Pulmonary artery endothelial cell (primary cell): ENCODE measurements at regions not wholly inside any gene's neighbourhood (a gene's known extent, or its start where the extent isn't known, plus 50 kb on each side); places are given as distances from the start of the nearest gene placed in this dataset.

ENCODE experiments used
- DNase-seq: peaks from one replicate; pipeline ENCODE4 v3.0.0-alpha.2; 2011; ENCODE audit warnings: low read depth, low spot score

GRCh38 chr5:96072791-96073165 is 111.1 kb upstream of the ELL2 start:
- DNase-seq, result no peak

GRCh38 chr5:96072138-96072790 is 110.6 kb upstream of the ELL2 start:
- DNase-seq, result no peak

DNA sequence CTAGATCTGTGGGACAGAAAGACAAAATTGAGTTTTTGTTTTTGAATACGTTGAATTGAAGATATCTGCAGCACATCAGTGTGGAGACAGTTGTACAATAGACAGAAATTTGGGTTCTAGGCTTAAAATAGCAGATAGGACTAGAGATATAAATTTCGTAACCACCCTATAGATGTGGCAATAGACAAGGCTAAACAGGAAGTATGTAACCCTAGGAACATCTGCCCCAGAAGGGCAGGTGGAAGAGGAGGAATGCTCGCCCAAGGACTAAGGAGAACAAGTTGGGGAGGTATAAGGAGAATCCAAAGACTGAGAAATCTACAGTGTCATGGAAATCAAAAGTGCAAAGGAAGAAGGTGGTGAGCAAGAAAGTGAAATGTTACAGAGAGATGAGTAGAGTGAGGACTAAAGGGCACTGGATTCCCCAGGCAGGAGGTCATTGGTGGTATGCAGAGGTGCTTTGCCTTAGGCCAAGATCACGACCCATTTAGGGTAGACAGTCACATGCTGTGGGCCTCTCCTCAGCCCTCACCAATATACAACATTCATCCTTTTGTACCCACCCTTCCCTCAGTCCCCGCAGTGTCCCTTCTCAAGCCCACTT is 109.1 kb upstream of the ELL2 start:
- no peak for DNase-seq

GRCh38 chr5:96067894-96068614 is 106.4 kb upstream of the ELL2 start:
- peak; percentile 49 for DNase-seq

GRCh38 chr5:96067251-96067650 is 105.6 kb upstream of the ELL2 start:
- no peak for DNase-seq

- no peak for DNase-seq
These were observed 104.7 kb upstream of the ELL2 start for GRCh38 chr5:96066386-96066719.

- DNase-seq, result no peak
These were observed 104.2 kb upstream of the ELL2 start for GRCh38 chr5:96065685-96066385.

DNA sequence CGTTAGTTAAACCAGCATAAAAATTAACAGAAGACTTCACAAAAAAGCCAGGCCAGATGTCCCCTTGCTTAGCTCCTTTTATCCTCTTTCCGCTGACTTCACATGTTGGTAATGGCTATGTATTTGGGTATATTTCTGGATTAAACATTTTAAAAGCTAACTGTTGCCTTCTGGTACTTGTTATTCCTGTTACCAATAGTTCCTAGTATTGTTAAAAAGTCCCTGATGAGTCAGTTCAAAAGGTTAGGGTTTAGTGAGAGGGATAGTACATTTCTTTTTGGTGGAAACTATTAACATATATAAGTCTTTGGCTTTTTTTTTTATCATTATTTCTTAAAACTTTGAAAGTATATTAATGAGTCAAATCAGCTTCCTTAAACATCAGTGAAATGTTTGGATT is 103.2 kb upstream of the ELL2 start:
- DNase-seq, result no peak

GRCh38 chr5:96062836-96063235 is 101.2 kb upstream of the ELL2 start:
- no peak for DNase-seq

DNA sequence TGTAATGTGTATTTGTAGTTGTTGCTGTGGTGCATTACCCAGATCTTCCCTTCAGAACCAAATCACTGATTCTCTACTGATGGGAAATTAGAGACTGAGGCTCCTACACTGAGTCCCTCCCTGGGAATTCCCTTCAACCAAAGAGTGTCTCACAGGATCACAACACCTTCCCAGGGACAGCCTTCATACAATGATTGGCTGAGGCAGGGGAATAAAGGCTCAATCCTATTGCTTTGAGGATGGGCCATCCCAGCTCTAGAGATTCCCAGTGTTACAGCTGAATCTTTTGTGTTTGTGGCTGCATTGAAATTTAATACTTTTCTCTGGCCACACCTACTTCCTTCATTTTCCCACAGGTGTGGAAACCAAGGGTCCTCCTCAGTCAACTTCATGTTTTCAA is 96.4 kb upstream of the ELL2 start:
- DNase-seq, result no peak

DNA sequence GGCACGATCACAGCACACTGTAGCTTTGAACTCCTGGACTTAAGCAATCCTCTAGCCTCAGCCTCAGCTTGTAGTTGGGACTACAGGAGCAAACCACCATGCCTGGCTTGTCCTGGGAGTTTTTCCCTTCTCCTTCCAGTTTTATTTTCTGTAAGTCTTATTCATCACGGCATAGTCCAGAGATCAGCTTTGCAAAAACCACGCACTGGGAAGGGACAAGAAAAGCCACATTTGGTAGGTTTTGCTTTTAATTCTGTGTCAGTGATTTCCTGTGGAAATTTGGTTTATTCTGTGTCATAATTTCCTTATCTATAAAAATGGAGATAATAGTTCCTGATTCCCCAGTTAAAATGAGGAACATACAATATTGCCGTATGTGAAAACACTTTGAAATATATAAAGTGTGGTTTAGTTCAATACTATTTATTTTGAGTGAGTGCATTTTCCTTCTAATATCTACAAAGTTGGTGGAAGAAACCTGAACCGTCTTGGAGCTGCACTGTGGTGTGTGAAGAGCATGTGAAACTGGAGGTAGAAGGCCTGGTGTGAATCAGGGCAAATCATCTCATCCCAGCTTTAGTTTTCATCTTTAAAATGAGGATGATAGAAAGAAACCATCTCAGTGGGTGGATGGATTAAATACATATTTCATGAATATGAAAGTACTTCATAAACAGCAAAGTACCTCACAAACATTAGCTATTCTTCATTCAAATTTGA is 92.8 kb upstream of the ELL2 start:
- DNase-seq, result no peak

DNA sequence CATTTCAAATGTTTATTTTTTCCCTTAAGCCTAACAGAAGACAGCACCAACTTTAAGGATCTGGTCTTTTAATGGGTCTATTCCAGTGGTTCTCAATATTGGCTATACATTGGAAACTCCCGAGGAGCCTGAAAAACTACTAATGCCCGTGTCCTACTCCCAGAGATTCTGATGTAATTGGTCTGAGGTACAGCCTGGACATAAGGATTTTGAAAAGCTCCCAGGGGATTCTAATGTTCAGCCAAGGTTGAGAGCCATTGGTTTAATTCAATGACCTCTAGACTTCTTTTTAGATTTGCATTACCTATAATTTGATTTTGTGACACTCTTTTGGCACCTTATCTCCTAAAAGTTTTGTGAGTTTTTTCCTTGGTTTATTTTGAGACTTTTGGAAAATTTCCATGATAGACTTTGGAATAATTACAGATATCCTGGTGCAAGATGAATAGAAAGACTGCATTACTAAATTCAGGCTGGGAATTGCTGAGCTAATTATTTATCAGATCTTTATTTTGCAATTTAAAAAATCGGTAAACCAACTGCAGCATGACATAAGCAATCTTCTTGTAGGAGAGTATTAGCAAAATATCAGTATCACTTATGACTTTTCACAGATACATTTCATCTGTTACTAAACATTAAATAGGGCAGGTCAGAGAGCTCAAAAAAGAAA is 91.5 kb upstream of the ELL2 start:
- no peak for DNase-seq

- no peak for DNase-seq
These were observed 90.7 kb upstream of the ELL2 start for GRCh38 chr5:96052374-96052773.

GRCh38 chr5:96051401-96051830 is 89.8 kb upstream of the ELL2 start:
- no peak for DNase-seq

DNA sequence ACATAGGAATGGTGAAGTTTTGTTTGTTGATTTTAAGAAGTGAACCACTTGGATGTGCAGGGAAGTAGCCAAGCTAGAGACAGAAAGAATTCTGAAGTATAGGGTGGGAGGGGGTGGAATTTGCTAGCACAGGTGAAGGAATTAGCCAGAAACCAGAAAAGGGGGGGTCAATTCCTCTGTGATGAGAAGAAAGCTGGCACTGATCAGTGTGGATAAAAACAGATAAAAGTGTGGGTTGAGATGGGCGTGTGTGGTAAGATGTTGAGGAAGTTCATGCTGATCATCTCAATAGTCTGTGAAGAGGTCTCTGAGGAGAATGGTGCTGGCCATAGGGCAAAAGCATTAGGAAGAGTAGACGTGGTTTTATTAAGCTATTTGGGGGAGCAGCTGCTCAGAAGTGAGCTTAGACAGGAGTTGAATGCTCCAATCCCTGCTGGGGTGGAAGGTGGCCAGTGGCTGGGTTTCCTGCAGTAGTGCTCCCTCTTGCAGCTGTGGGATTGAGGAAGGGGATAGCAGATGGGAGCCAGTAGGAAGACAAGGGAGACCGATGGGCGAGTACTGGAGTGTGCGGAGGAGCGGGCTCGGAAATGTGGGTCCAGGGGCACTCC is 88.7 kb upstream of the ELL2 start:
- no peak for DNase-seq

- DNase-seq, result peak; percentile 49
These were observed 88.0 kb upstream of the ELL2 start for GRCh38 chr5:96049398-96050272.

GRCh38 chr5:96048763-96049162 is 87.1 kb upstream of the ELL2 start:
- DNase-seq, result no peak

DNA sequence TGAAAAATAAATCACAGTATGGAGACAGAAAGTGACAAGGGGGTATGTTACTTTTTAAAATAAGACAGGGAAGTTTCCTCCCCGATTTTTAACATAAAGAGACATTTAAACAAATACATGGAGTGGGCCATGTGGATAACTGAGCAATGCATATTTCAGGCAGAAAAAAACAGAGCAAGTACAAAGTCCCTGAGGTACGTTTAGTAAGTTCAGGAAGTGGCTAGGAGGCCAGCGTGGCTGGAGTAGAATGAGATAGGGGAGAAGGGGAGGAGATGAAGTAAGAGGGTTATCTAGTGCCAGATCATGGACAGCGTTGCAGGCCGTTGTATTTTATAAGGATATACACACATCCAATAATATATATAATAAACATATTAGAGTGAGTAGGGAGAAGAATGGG is 84.2 kb upstream of the ELL2 start:
- DNase-seq, result no peak

- DNase-seq, result no peak
These were observed 81.8 kb upstream of the ELL2 start for GRCh38 chr5:96043446-96043845.

- DNase-seq, result no peak
These were observed 75.5 kb upstream of the ELL2 start for GRCh38 chr5:96037128-96037527.
